Nephron (organoid): ENCODE measurements at regions not wholly inside any gene's neighbourhood (a gene's known extent, or its start where the extent isn't known, plus 50 kb on each side); places are given as distances from the start of the nearest gene placed in this dataset.
"Not testable (repeated sequence)": the region's sequence is repeated elsewhere in the genome, so short reads cannot be mapped to it uniquely, and the experiment has no call there.

ENCODE experiments used
- H3K27ac Mint-ChIP-seq, 3 experiments: 2 replicates each; pipeline ENCODE4 v1.8.0; 2020; ENCODE audit warnings: mixed read lengths in 3 of 3, mild to moderate bottlenecking in 2 of 3, moderate library complexity in 1 of 3
- H3K27me3 Mint-ChIP-seq: 2 replicates; pipeline ENCODE4 v1.8.0; 2021; ENCODE audit warnings: low read depth, mild to moderate bottlenecking, moderate library complexity, mixed read lengths
- H3K36me3 Mint-ChIP-seq: 2 replicates; pipeline ENCODE4 v1.8.0; 2020; ENCODE audit warnings: low read depth, mixed read lengths
- H3K4me1 Mint-ChIP-seq: 2 replicates; pipeline ENCODE4 v1.8.0; 2020; ENCODE audit warnings: mixed read lengths
- H3K4me3 Mint-ChIP-seq, 3 experiments: 2 replicates each; pipeline ENCODE4 v1.8.0; 2020; ENCODE audit warnings: mild to moderate bottlenecking in 3 of 3, mixed read lengths in 3 of 3, moderate library complexity in 2 of 3
- H3K9me3 Mint-ChIP-seq: 2 replicates; pipeline ENCODE4 v1.8.0; 2020; ENCODE audit warnings: mixed read lengths
- CTCF ChIP-seq, 3 experiments: fragments of 200-600 bp; sonication (generic); IDR thresholded peaks; one replicate each; pipeline ENCODE4 v1.5.0; 2021; ENCODE audit warnings: antibody characterized with exemption in 3 of 3; ENCODE audit not compliant: unreplicated experiment in 3 of 3

- Mint-ChIP-seq H3K36me3 (no peaks in the 10 kb centered on the region), H3K4me1 (no peaks in the 10 kb centered on the region), H3K9me3 (peaks cover 4% of the 10 kb centered on the region), H3K27ac (no peak overlapping the region), H3K27me3 (no peaks in the 10 kb centered on the region), H3K4me3 (no peak overlapping the region)
- TF ChIP-seq CTCF (IDR thresholded peaks at IDR 0.05; ENCODE audit: unreplicated experiment in 3 of 3), result no peak
These were observed 77.4 kb upstream of the TMEM170B start for GRCh38 chr6:11460001-11460668.

GRCh38 chr6:11459079-11459610 is 78.4 kb upstream of the TMEM170B start:
- Mint-ChIP-seq H3K9me3 (peaks cover 12% of the 10 kb centered on the region), H3K4me1 (no peaks in the 10 kb centered on the region), H3K27ac (no peak overlapping the region), H3K4me3 (no peak overlapping the region), H3K36me3 (no peaks in the 10 kb centered on the region), H3K27me3 (no peaks in the 10 kb centered on the region)
- TF ChIP-seq CTCF (IDR thresholded peaks at IDR 0.05; ENCODE audit: unreplicated experiment in 3 of 3), result no peak

GRCh38 chr6:11458509-11458908 is 79.0 kb upstream of the TMEM170B start:
- H3K36me3 Mint-ChIP-seq, result no peaks in the 10 kb centered on the region
- H3K4me1 Mint-ChIP-seq, result no peaks in the 10 kb centered on the region
- TF ChIP-seq CTCF (IDR thresholded peaks at IDR 0.05; ENCODE audit: unreplicated experiment in 3 of 3), result no peak
- H3K27me3 Mint-ChIP-seq, result no peaks in the 10 kb centered on the region
- H3K9me3 Mint-ChIP-seq, result peaks cover 12% of the 10 kb centered on the region
- no peak overlapping the region for H3K27ac Mint-ChIP-seq
- H3K4me3 Mint-ChIP-seq, result no peak overlapping the region

- H3K27ac Mint-ChIP-seq, H3K4me1 Mint-ChIP-seq, H3K27me3 Mint-ChIP-seq, H3K36me3 Mint-ChIP-seq, H3K4me3 Mint-ChIP-seq: not testable (repeated sequence)
- H3K9me3 Mint-ChIP-seq, result peaks cover 18% of the 10 kb centered on the region
These were observed 80.1 kb upstream of the TMEM170B start for GRCh38 chr6:11457422-11457821.

- peaks cover 28% of the 10 kb centered on the region for H3K9me3 Mint-ChIP-seq
- not testable (repeated sequence) for H3K36me3 Mint-ChIP-seq, H3K4me3 Mint-ChIP-seq
These were observed 85.4 kb upstream of the TMEM170B start for GRCh38 chr6:11452106-11452505.

GRCh38 chr6:11450037-11450436 is 87.5 kb upstream of the TMEM170B start:
- Mint-ChIP-seq H3K4me3 (no peak overlapping the region), H3K27ac (no peak overlapping the region), H3K27me3 (no peaks in the 10 kb centered on the region), H3K36me3 (no peaks in the 10 kb centered on the region), H3K4me1 (no peaks in the 10 kb centered on the region), H3K9me3 (peaks cover 30% of the 10 kb centered on the region)
- no peak for TF ChIP-seq CTCF (IDR thresholded peaks at IDR 0.05; ENCODE audit: unreplicated experiment in 3 of 3)

More at GRCh38 chr6:11452106-11452505, 85.4 kb upstream of the TMEM170B start:
- H3K4me1 Mint-ChIP-seq, H3K27me3 Mint-ChIP-seq, H3K27ac Mint-ChIP-seq: not testable (repeated sequence)

GRCh38 chr6:11449408-11449807 is 88.1 kb upstream of the TMEM170B start:
- H3K36me3 Mint-ChIP-seq, result no peaks in the 10 kb centered on the region
- H3K9me3 Mint-ChIP-seq, result peaks cover 31% of the 10 kb centered on the region
- H3K27me3 Mint-ChIP-seq, result no peaks in the 10 kb centered on the region
- H3K27ac Mint-ChIP-seq, result no peak overlapping the region
- H3K4me1 Mint-ChIP-seq, result no peaks in the 10 kb centered on the region
- no peak overlapping the region for H3K4me3 Mint-ChIP-seq
- no peak for TF ChIP-seq CTCF (IDR thresholded peaks at IDR 0.05; ENCODE audit: unreplicated experiment in 3 of 3)
